ENCODE measurements at regions not wholly inside any gene's neighbourhood (a gene's known extent, or its start where the extent isn't known, plus 50 kb on each side); places are given as distances from the start of the nearest gene placed in this dataset.

DNA sequence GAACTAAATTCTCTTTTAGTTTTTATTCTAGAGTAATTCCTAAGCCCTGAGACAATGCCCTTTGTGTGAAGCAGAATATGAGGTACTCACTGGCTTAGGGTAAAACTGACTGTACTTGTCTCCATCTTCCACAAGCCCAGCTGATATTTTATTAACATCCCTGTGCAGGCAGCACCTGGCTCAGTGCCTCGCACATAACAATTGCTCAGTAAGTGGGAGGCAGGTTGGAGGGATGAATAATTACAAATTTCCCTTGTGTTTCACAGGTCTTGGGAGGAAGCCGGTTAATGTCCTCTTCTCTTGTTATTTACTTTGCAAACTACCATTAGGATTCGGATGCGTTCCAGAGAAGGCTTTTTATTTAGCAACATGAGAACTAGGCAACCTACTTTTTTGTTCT, 249.8 kb upstream of the FSHR start:
- no peak for TF ChIP-seq EZH2 (IDR thresholded peaks at IDR 0.05; ENCODE audit: borderline replicate concordance, low read length)
- TF ChIP-seq CTCF (IDR thresholded peaks at IDR 0.05; ENCODE audit: low read length), result no peak

Data from OCI-LY1 (cell line).